Activated CD8-positive, alpha-beta memory T cell treated with anti-CD3 and anti-CD28 coated beads, Interleukin-2, amount 10 ng/mL, durations not matched to agents 7 days and 5 days (primary cell): ENCODE measurements at regions not wholly inside any gene's neighbourhood (a gene's known extent, or its start where the extent isn't known, plus 50 kb on each side); places are given as distances from the start of the nearest gene placed in this dataset.

Experiments used
- ATAC-seq: fragments of 150-1000 bp; cut with Tn5 transposase; one replicate; pipeline ENCODE4 v1.10.0; 2021; ENCODE audit warnings: moderate library complexity
- CTCF ChIA-PET: fragments of 350-600 bp; sonication (Branson Sonifier 250); formaldehyde crosslinking; loops from one replicate; lab custom pipeline; 2021; ENCODE audit warnings: antibody characterized with exemption; lab: Charles Lee
- DNase-seq: peaks from one replicate; pipeline ENCODE4 v3.0.0-alpha.2; 2020
- H3K27ac Mint-ChIP-seq: one replicate; pipeline ENCODE4 v1.8.0; 2021; ENCODE audit warnings: mild to moderate bottlenecking, mixed read lengths
- H3K27me3 Mint-ChIP-seq: one replicate; pipeline ENCODE4 v1.8.0; 2021; ENCODE audit warnings: mixed read lengths
- H3K36me3 Mint-ChIP-seq: one replicate; pipeline ENCODE4 v1.8.0; 2021; ENCODE audit warnings: mild to moderate bottlenecking, mixed read lengths
- H3K4me1 Mint-ChIP-seq: one replicate; pipeline ENCODE4 v1.8.0; 2021; ENCODE audit warnings: mixed read lengths
- H3K4me3 Mint-ChIP-seq: one replicate; pipeline ENCODE4 v1.8.0; 2021; ENCODE audit warnings: mild to moderate bottlenecking, moderate library complexity, mixed read lengths
- H3K9me3 Mint-ChIP-seq: one replicate; pipeline ENCODE4 v1.8.0; 2022; ENCODE audit warnings: low read depth, mixed read lengths

DNA sequence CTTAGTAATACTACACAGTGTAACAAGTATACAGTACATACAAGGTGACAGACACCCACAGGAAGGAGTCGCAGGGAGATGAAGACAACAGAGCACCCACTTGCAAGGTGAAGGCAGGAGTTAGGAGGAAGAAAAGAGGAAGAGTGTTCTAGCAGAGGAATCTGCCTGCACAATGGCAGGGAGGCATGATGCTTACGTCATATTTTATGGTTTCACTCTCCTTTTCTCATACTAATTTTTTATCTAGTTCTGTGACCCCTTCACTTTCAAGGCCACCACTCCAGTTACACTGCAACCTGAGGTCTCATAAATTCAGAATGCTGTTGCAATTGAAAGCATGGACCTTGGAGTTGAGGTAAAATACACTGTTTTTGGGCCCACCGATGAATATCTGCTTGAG is 331.7 kb downstream of the MEIS1 start:
- no peaks in the 10 kb centered on the region for H3K4me1 Mint-ChIP-seq
- ATAC-seq, result no peak
- no peaks in the 10 kb centered on the region for H3K36me3 Mint-ChIP-seq
- peaks cover 2% of the 10 kb centered on the region for H3K9me3 Mint-ChIP-seq
- no peaks in the 10 kb centered on the region for H3K27me3 Mint-ChIP-seq
- DNase-seq, result no peak
- CTCF ChIA-PET, result no interaction called here
- no peak overlapping the region for H3K4me3 Mint-ChIP-seq
- no peak overlapping the region for H3K27ac Mint-ChIP-seq

DNA sequence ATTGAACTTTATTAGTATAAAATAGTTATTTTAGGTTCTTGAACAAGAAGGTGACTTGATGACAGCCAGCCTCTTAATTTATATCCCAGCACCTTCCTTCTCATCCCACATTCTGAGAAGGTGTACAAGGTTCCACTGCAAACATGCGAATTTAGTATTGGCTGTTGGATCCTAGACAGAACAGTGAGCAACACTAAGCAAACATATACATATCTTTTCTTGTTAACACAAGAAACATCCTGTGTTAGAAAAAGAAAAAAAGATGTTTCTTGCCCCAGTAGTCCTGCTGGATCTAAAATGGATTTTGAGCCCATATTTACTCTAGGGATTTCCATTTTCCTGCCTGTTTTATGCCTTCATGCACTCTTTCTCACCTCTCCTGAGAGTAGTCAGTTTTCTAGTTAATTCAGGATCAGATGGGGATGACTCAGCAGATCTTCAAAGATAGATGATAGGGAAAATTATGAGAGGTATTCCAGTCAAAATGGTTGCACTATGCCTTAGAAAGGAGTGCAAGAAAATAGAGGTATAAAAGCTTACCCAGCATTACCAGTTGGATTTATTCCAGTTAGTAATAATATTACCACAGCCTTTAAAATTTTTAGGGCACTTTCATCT is 336.5 kb downstream of the MEIS1 start:
- Mint-ChIP-seq H3K9me3 (peaks cover under 1% of the 10 kb centered on the region), H3K27me3 (no peaks in the 10 kb centered on the region), H3K36me3 (no peaks in the 10 kb centered on the region), H3K4me1 (no peaks in the 10 kb centered on the region), H3K4me3 (no peak overlapping the region), H3K27ac (no peak overlapping the region)
- no peak for DNase-seq
- no peak for ATAC-seq
- CTCF ChIA-PET, result no interaction called here

DNA sequence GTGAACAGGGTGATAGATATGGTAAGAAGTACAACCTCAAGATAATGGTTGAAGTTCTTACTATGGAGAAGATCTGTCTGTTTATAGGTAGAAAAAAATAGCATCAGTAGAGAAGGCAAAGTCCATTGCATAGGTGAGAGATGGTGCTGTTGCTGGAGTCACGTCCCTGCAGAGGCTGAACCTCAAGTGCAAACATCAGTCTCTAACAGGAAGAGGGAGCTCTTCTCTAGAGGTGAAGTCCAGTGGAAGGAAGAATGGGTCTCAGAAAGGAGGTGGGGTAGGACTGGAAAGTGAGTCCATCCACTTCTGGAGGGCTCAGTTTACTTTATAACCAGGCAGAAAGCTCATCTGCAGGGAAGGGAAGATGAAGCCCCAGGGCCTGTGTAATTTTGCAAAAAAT is 337.7 kb downstream of the MEIS1 start:
- ATAC-seq, result no peak
- Mint-ChIP-seq H3K27ac (no peak overlapping the region), H3K27me3 (no peaks in the 10 kb centered on the region), H3K4me1 (no peaks in the 10 kb centered on the region), H3K9me3 (no peaks in the 10 kb centered on the region), H3K4me3 (no peak overlapping the region), H3K36me3 (no peaks in the 10 kb centered on the region)
- CTCF ChIA-PET, result no interaction called here
- no peak for DNase-seq

DNA sequence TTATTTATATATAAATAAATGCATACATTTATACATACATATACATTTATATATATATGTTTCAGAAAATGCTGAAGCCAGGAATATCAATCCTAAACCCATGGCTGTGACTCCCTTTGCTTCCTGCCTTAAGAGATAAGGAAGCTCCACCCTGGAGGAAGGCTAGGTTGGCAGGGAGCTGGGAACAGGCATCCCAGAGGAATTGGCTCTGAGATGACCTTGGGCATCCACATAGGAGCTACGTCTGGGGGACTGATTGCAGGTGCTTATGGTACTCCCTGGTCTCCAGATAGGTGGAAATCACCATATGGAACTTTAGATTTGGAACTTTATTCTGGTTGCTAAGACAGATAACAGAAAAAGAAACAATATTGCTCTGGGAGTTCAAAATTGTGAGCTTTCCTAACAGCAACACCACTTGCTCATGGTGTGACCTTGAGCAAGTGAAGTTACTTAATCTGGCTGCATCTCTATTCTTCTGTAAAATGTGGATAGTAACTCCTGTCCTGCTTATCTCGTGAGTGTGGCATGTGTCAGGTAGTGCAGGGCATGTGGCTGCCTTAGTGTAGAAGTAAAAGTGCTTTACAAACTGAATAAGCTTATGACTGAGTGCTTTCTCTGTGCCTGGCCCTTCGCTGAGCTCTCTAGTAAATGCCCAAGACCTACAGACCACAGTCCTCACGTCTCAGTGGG is 341.0 kb downstream of the MEIS1 start:
- Mint-ChIP-seq H3K36me3 (no peaks in the 10 kb centered on the region), H3K4me1 (no peaks in the 10 kb centered on the region), H3K27me3 (no peaks in the 10 kb centered on the region), H3K27ac (no peak overlapping the region), H3K4me3 (no peak overlapping the region), H3K9me3 (no peaks in the 10 kb centered on the region)
- no peak for DNase-seq
- no peak for ATAC-seq
- CTCF ChIA-PET, result no interaction called here

DNA sequence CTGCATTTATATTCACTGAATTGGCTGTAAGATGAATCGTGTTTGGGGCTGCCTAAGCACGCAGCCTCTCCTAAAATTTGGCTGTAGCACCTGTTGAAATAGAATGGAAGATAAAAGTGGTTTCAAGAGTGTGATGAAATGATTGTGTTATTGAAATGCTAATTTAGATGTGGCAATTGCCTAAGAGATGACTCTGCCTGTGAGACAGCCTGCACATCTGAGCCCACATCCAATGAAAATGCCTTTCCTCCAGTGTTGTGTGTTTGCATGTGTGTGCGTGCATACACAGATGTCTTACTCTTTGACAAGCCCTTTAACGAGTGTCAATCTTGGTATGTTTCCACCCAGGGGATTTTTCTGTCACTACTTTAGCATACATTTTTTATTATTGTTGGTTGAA is 346.9 kb downstream of the MEIS1 start:
- Mint-ChIP-seq H3K9me3 (peaks cover 7% of the 10 kb centered on the region), H3K27ac (no peak overlapping the region), H3K4me3 (no peak overlapping the region), H3K4me1 (no peaks in the 10 kb centered on the region), H3K36me3 (no peaks in the 10 kb centered on the region), H3K27me3 (no peaks in the 10 kb centered on the region)
- DNase-seq, result no peak
- ATAC-seq, result no peak
- CTCF ChIA-PET, result no interaction called here

DNA sequence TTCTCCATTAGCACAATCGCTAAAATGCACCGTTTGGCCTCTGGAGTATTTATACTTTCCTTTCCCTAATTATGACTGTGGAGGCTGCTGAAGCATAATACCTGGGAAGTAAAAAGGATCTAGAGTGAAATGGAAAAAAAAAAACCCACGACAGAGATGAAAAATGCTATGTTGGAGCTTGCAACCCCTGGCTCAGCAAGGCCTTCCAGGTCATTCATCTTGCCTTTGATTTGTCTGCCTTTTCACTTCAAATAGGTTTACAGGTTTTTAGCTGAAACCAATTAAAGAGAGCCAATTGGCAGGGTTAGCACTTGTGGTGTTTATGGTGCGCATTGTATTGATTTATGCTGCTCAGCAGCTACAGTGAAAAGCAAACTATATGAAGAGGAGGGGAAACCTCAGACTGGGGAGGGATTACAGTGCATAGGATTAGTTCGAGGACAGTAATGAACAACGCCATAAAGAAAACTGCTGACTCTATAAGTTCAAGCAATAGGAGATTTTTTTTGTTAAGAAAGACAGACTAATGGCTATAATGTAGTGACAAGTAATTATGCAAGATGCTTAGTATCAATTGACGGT is 347.9 kb downstream of the MEIS1 start:
- Mint-ChIP-seq H3K9me3 (peaks cover 7% of the 10 kb centered on the region), H3K27ac (no peak overlapping the region), H3K4me1 (no peaks in the 10 kb centered on the region), H3K36me3 (no peaks in the 10 kb centered on the region), H3K4me3 (no peak overlapping the region), H3K27me3 (no peaks in the 10 kb centered on the region)
- no peak for DNase-seq
- CTCF ChIA-PET, result no interaction called here
- ATAC-seq, result no peak

DNA sequence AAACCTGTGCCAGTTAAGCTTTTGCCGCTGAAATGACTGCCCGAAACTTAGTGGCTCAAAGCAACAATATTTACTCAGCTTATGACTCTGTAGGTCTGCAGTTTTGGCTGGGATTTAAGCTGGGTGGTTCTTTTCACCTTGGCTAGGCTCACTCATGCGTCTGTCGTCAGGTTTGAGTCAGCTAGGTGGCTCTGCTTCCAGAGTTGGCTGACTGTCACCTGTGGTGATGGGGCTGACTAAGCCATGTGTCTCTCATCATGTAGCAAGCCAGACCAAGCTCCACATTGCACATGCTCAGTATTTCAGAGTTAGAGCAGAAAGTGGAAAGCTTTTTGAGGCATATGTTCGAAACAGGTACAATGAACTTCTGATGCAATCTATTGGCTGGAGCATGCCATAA is 354.8 kb downstream of the MEIS1 start:
- Mint-ChIP-seq H3K36me3 (no peaks in the 10 kb centered on the region), H3K9me3 (peaks cover 2% of the 10 kb centered on the region)

DNA sequence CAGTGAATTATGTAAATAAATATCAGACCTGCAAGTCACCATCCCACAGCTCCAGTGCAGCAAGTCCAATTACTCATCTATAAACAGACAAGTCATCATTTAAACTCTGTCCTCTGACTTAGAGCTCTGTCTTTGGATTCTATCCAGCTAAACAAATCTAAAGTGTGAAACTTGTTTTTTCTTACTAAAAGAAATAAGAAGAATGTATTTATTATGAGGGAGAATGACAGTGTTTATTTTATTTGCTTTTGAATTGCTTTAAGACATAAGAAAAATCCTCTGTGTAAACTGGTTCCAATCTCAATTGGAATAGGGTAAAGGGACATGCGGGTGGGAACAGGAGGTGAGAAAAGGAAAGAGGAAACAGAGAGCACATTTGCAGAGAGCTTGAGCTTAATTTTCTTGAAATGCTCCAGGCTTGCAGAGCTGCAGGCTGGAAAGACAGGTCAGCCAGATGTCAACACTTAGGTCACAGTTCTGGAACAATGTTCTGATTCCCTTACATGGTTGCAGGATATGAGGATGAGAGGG is 355.8 kb downstream of the MEIS1 start:
- Mint-ChIP-seq H3K27ac (no peak overlapping the region), H3K4me1 (no peaks in the 10 kb centered on the region), H3K9me3 (no peaks in the 10 kb centered on the region), H3K27me3 (no peaks in the 10 kb centered on the region), H3K4me3 (no peak overlapping the region), H3K36me3 (no peaks in the 10 kb centered on the region)
- DNase-seq, result no peak
- no peak for ATAC-seq
- CTCF ChIA-PET, result no interaction called here

More for the DNA sequence above, 354.8 kb downstream of the MEIS1 start:
- Mint-ChIP-seq H3K27ac (no peak overlapping the region), H3K4me1 (no peaks in the 10 kb centered on the region), H3K27me3 (no peaks in the 10 kb centered on the region), H3K4me3 (no peak overlapping the region)
- DNase-seq (no peak), ATAC-seq (no peak)
- CTCF ChIA-PET, result no interaction called here

DNA sequence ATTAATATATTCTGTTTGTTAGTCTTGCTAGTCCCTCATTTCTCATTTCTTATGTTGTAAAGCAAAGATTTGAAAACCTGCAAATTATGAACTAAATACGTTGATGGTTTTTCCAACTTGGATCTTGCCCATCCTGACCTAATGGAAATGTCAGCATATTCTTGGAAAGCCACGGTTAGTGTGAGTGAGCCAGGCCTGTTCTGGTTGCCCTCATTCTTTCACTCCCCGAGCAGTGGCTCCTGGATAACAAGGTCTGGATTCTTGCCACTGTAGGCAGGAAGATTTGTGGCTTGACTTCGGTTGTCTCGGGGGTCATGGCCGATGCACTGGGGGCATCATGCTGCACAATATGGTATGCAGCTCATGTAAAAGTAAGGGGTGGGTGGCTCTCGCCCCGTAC is 359.1 kb downstream of the MEIS1 start:
- CTCF ChIA-PET, result no interaction called here
- no peaks in the 10 kb centered on the region for H3K36me3 Mint-ChIP-seq
- no peak overlapping the region for H3K4me3 Mint-ChIP-seq
- H3K9me3 Mint-ChIP-seq, result peaks cover 2% of the 10 kb centered on the region
- H3K4me1 Mint-ChIP-seq, result no peaks in the 10 kb centered on the region
- no peak for DNase-seq
- ATAC-seq, result no peak
- no peak overlapping the region for H3K27ac Mint-ChIP-seq
- H3K27me3 Mint-ChIP-seq, result no peaks in the 10 kb centered on the region

DNA sequence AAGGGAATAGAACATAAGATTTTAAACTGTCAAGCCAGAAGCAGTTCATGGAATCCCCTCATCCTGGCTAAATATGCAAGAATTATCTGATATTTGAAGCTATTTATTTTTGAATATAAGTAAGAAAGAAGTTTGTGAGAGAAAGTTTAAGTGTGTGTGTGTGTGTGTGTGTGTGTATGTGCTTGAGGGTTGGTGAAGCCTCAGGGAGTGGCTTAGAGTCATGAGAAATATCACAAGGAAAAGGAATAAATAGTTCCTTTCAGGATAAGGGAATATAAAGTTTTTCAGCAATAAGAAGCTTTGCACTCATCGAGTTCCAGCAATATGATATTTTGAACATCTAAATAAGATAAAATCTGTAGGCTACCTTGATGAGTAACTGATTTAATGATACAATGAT is 359.6 kb downstream of the MEIS1 start:
- H3K27me3 Mint-ChIP-seq, result no peaks in the 10 kb centered on the region
- H3K4me3 Mint-ChIP-seq, result no peak overlapping the region
- ATAC-seq (no peak), DNase-seq (no peak)
- H3K9me3 Mint-ChIP-seq, result peaks cover 2% of the 10 kb centered on the region
- H3K36me3 Mint-ChIP-seq, result no peaks in the 10 kb centered on the region
- no peak overlapping the region for H3K27ac Mint-ChIP-seq
- H3K4me1 Mint-ChIP-seq, result no peaks in the 10 kb centered on the region
- CTCF ChIA-PET, result no interaction called here

DNA sequence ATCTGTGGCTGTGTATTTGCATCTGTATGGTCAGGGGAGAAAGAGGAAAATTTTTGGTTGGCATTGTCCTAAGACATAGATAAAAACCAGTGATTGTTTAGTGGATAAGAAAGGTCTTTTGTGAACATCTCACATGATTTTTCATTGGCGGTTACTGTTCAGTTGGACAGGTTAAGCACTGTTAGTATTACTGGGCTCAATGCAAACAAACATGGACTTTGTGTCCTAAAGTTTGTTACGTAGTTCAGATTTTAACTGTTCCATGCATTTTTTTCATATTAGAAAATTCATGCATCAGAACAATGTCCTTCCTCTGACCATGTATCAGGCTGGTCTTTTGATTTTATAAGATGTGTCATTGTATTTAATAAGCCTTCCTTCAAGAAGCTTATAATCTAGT is 368.0 kb downstream of the MEIS1 start:
- CTCF ChIA-PET, result interaction anchor here (0.6 kb wide), 1 partner anchor 198 kb away, joined by 3 read pairs; no protein-coding TSS in a partner anchor
- Mint-ChIP-seq H3K4me1 (no peaks in the 10 kb centered on the region), H3K36me3 (no peaks in the 10 kb centered on the region), H3K9me3 (peaks cover 2% of the 10 kb centered on the region), H3K27me3 (no peaks in the 10 kb centered on the region), H3K4me3 (no peak overlapping the region), H3K27ac (no peak overlapping the region)
- no peak for DNase-seq
- no peak for ATAC-seq

DNA sequence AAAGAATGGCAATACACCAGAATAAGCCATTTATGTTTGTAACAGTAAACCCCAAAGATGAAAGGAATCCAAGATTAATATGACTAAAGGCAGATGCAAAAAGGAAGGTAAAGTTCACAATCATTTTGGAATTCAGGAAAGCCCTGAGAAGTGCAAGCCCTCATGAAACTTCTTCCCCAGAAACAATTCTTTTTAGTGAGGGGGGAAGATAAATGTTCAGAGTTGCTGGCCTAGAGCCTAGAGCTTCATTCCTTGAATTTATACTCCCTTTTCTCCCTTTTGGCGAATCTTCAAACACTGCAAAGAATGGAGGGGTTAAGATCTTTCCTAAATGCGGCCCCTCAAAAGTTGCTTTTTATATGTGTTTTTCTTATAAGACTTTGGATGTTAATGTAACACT is 368.8 kb downstream of the MEIS1 start:
- CTCF ChIA-PET, result interaction anchor here (0.6 kb wide), 1 partner anchor 199 kb away, joined by 3 read pairs; no protein-coding TSS in a partner anchor
- DNase-seq (no peak), ATAC-seq (no peak)
- no peak overlapping the region for H3K27ac Mint-ChIP-seq
- H3K4me3 Mint-ChIP-seq, result no peak overlapping the region
- H3K27me3 Mint-ChIP-seq, result no peaks in the 10 kb centered on the region
- no peaks in the 10 kb centered on the region for H3K4me1 Mint-ChIP-seq
- H3K9me3 Mint-ChIP-seq, result no peaks in the 10 kb centered on the region
- no peaks in the 10 kb centered on the region for H3K36me3 Mint-ChIP-seq

DNA sequence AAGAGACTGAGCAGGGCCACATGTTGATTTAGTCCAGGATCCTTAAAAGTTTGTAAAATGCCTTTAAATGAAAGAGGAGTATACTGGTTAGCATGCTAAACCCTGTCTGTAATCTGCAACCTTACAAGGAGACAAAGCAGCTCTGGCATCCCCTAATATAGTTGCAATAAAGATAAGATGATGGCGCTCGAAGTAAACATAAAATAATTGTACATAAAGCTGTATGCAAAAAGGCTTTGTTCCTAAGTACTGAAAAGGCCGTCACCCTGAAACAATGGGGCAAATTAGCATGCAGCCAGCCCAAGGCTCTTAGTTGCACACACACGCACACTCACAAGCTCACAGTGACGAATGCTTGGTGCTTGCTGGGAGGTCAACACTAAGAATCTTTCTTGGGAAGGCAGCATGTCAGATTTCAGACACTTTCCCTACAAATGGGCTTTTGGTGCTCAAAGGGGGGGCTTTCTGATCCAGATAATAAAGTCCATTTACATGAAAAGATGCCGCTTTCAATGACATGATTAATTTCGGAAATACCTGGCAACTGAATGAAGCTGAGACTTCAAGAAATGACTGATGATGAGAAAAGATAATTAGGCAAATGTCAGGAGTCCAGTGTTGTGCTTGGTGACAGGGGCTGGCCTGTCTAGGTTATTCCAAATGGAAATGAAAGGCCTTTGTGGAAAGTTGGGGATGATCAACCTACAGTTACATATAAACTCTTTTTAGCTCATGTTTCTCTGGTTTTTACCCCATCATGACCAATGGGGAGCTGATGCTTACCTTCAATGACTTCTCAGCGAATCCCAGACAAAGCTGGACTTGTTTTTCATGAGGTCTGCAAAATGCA is 370.3 kb downstream of the MEIS1 start:
- Mint-ChIP-seq H3K27ac (no peak overlapping the region), H3K36me3 (no peaks in the 10 kb centered on the region), H3K9me3 (no peaks in the 10 kb centered on the region), H3K4me3 (no peak overlapping the region), H3K27me3 (no peaks in the 10 kb centered on the region), H3K4me1 (no peaks in the 10 kb centered on the region)
- CTCF ChIA-PET, result no interaction called here
- ATAC-seq, result no peak
- DNase-seq, result no peak
